ENCODE measurements at regions not wholly inside any gene's neighbourhood (a gene's known extent, or its start where the extent isn't known, plus 50 kb on each side); places are given as distances from the start of the nearest gene placed in this dataset.
A peak's percentile ranks its signal among the peaks of the same experiment; 100 is the strongest.

- no peak for TF ChIP-seq POLR2A (IDR thresholded peaks at IDR 0.05)
- TF ChIP-seq, protein P1, sequence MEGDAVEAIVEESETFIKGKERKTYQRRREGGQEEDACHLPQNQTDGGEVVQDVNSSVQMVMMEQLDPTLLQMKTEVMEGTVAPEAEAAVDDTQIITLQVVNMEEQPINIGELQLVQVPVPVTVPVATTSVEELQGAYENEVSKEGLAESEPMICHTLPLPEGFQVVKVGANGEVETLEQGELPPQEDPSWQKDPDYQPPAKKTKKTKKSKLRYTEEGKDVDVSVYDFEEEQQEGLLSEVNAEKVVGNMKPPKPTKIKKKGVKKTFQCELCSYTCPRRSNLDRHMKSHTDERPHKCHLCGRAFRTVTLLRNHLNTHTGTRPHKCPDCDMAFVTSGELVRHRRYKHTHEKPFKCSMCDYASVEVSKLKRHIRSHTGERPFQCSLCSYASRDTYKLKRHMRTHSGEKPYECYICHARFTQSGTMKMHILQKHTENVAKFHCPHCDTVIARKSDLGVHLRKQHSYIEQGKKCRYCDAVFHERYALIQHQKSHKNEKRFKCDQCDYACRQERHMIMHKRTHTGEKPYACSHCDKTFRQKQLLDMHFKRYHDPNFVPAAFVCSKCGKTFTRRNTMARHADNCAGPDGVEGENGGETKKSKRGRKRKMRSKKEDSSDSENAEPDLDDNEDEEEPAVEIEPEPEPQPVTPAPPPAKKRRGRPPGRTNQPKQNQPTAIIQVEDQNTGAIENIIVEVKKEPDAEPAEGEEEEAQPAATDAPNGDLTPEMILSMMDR (IDR thresholded peaks at IDR 0.05) = no peak
- TF ChIP-seq EP300 (IDR thresholded peaks at IDR 0.05) = no peak
- Histone ChIP-seq H3K27me3 (no peaks in the 10 kb centered on the region), H3K9me3 (no peaks in the 10 kb centered on the region), H3K36me3 (no peaks in the 10 kb centered on the region), H3K27ac (no peak overlapping the region), H3K4me3 (no peak overlapping the region), H3K4me1 (ENCODE audit: insufficient read depth) (peaks cover 2% of the 10 kb centered on the region)
- no peak for DNase-seq
- WGBS, 3 donors = 87 to 91% (median 90%) methylated on average over 3 of the region's 3 CpGs
- intact Hi-C loops (cut with DNase I) = no loop called here
Observed at GRCh38 chr3:187982142-187982541, 171.8 kb upstream of the LPP start.

DNA sequence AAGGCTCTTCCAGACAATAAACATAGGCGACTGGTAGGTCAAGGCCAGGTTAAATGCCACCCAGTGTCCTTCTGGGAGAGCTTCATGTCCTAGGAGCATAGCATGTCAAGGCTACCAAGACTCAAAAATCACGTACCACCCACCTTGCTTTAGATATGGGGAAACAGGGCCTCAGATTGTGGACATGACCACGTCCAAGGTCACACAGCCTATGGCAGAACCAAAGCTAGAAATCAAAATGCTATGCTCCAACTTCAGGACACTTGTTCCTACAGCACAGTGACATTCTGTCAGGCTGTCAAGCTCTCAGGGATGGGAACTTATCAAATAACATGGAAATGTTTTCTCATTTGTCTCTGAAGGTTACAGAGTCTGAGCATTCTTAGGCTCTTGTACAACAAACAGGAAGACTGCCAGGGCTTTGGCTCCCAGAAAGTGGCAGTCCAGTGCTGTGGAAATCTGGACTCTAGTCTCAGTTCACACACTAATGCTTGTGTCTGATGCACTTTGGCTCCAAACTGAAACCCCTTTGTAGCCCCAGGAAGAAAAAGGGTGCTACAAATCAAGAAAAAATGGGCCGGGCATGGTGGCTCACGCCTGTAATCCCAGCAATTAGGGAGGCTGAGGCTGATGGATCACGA is 170.4 kb upstream of the LPP start:
- Histone ChIP-seq H3K4me1 (ENCODE audit: insufficient read depth) (peaks cover 2% of the 10 kb centered on the region), H3K4me3 (no peak overlapping the region), H3K9me3 (no peaks in the 10 kb centered on the region), H3K27me3 (no peaks in the 10 kb centered on the region), H3K27ac (no peak overlapping the region), H3K36me3 (no peaks in the 10 kb centered on the region)
- peak in 3 of 5 donors; percentile 23 to 33 (median 24) for DNase-seq
- intact Hi-C loops (cut with DNase I) = no loop called here
- TF ChIP-seq POLR2A (IDR thresholded peaks at IDR 0.05) = no peak
- TF ChIP-seq, protein P1 (IDR thresholded peaks at IDR 0.05) = no peak
- TF ChIP-seq EP300 (IDR thresholded peaks at IDR 0.05) = no peak
- 75 to 84% (median 78%) methylated on average over 6 of the region's 6 CpGs for WGBS, 3 donors

- no peaks in the 10 kb centered on the region for H3K27me3 ChIP-seq
- H3K27ac ChIP-seq = no peak overlapping the region
- TF ChIP-seq, protein P1 (IDR thresholded peaks at IDR 0.05) = no peak
- TF ChIP-seq POLR2A (IDR thresholded peaks at IDR 0.05) (no peak), EP300 (IDR thresholded peaks at IDR 0.05) (no peak)
- no peak overlapping the region for H3K4me3 ChIP-seq
- no peaks in the 10 kb centered on the region for H3K36me3 ChIP-seq
- intact Hi-C loops (cut with DNase I) = no loop called here
- no peaks in the 10 kb centered on the region for H3K9me3 ChIP-seq
- H3K4me1 ChIP-seq (ENCODE audit: insufficient read depth) = peaks cover 2% of the 10 kb centered on the region
- 78 to 86% (median 79%) methylated on average over 2 of the region's 2 CpGs for WGBS, 3 donors
- DNase-seq = no peak
Observed at GRCh38 chr3:187985647-187986046, 168.3 kb upstream of the LPP start.

- intact Hi-C loops (cut with DNase I) = no loop called here
- H3K4me3 ChIP-seq = no peak overlapping the region
- no peak for DNase-seq
Observed at GRCh38 chr3:187986514-187986934, 167.4 kb upstream of the LPP start.

DNA sequence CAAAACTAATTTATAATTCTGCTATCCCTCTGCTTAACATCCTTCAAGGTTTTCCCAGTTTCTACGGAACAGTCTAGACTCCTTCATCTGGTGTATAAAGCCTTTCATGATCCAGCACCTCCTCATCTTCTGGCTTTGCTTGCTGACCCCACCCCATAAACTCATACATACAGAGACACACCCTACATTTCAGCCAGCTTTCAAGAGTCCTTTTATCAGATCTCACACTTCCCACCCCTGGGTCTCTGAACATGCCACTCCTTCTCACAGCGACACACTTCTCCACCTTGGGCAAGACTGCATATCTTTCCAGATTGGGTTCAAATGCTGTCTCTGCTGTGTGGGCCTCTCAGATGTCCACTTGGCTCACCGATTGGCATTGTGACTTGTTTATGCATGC is 166.8 kb upstream of the LPP start:
- intact Hi-C loops (cut with DNase I) = no loop called here
- TF ChIP-seq EP300 (IDR thresholded peaks at IDR 0.05) (no peak), POLR2A (IDR thresholded peaks at IDR 0.05) (no peak)
- TF ChIP-seq, protein P1 (IDR thresholded peaks at IDR 0.05) = no peak
- Histone ChIP-seq H3K36me3 (no peaks in the 10 kb centered on the region), H3K27ac (no peak overlapping the region), H3K27me3 (no peaks in the 10 kb centered on the region), H3K9me3 (no peaks in the 10 kb centered on the region), H3K4me1 (ENCODE audit: insufficient read depth) (peaks cover 2% of the 10 kb centered on the region), H3K4me3 (no peak overlapping the region)
- DNase-seq = no peak
- 74 to 91% (median 77%) methylated on average over 3 of the region's 3 CpGs for WGBS, 3 donors

More at GRCh38 chr3:187986514-187986934, 167.4 kb upstream of the LPP start:
- TF ChIP-seq POLR2A (IDR thresholded peaks at IDR 0.05) = no peak
- Histone ChIP-seq H3K9me3 (no peaks in the 10 kb centered on the region), H3K27me3 (no peaks in the 10 kb centered on the region), H3K4me1 (ENCODE audit: insufficient read depth) (peaks cover 2% of the 10 kb centered on the region), H3K27ac (no peak overlapping the region), H3K36me3 (no peaks in the 10 kb centered on the region)
- WGBS, 3 donors = 52 to 62% (median 58%) methylated on average over 5 of the region's 5 CpGs
